ENCODE measurements at regions not wholly inside any gene's neighbourhood (a gene's known extent, or its start where the extent isn't known, plus 50 kb on each side); places are given as distances from the start of the nearest gene placed in this dataset.
"Not testable (repeated sequence)": the region's sequence is repeated elsewhere in the genome, so short reads cannot be mapped to it uniquely, and the experiment has no call there.

GRCh38 chr7:26424319-26424718 lies 132.7 kb downstream of the SNX10 start:
- H3K27me3 Mint-ChIP-seq: peaks cover 39% of the 10 kb centered on the region
- not testable (repeated sequence) for DNase-seq; H3K36me3 Mint-ChIP-seq (ENCODE audit: low read depth); H3K4me1 Mint-ChIP-seq; H3K4me3 Mint-ChIP-seq; ATAC-seq; H3K9me3 ChIP-seq (ENCODE audit: control insufficient read depth, low read length, poor library complexity, severe bottlenecking); H3K27ac Mint-ChIP-seq

GRCh38 chr7:26425655-26426054 lies 134.0 kb downstream of the SNX10 start:
- ATAC-seq (no peak), DNase-seq (no peak)
- Mint-ChIP-seq H3K4me1 (no peaks in the 10 kb centered on the region), H3K27me3 (peaks cover 37% of the 10 kb centered on the region), H3K4me3 (no peak overlapping the region), H3K36me3 (ENCODE audit: low read depth) (peaks cover 4% of the 10 kb centered on the region), H3K27ac (no peak overlapping the region)
- no peaks in the 10 kb centered on the region for H3K9me3 ChIP-seq (ENCODE audit: control insufficient read depth, low read length, poor library complexity, severe bottlenecking)

GRCh38 chr7:26426096-26426495 lies 134.4 kb downstream of the SNX10 start:
- H3K4me1 Mint-ChIP-seq: no peaks in the 10 kb centered on the region
- no peak overlapping the region for H3K4me3 Mint-ChIP-seq
- no peak overlapping the region for H3K27ac Mint-ChIP-seq
- no peaks in the 10 kb centered on the region for H3K9me3 ChIP-seq (ENCODE audit: control insufficient read depth, low read length, poor library complexity, severe bottlenecking)
- DNase-seq: no peak
- H3K36me3 Mint-ChIP-seq (ENCODE audit: low read depth): peaks cover 4% of the 10 kb centered on the region
- peaks cover 33% of the 10 kb centered on the region for H3K27me3 Mint-ChIP-seq
- ATAC-seq: no peak

GRCh38 chr7:26428571-26428970 lies 136.9 kb downstream of the SNX10 start:
- ATAC-seq: no peak
- H3K4me1 Mint-ChIP-seq: no peaks in the 10 kb centered on the region

GRCh38 chr7:26429168-26429567 lies 137.5 kb downstream of the SNX10 start:
- no peaks in the 10 kb centered on the region for H3K9me3 ChIP-seq (ENCODE audit: control insufficient read depth, low read length, poor library complexity, severe bottlenecking)
- Mint-ChIP-seq H3K27me3 (peaks cover 43% of the 10 kb centered on the region), H3K27ac (no peak overlapping the region), H3K36me3 (ENCODE audit: low read depth) (peaks cover 6% of the 10 kb centered on the region), H3K4me3 (no peak overlapping the region), H3K4me1 (no peaks in the 10 kb centered on the region)
- ATAC-seq (no peak), DNase-seq (no peak)

More at GRCh38 chr7:26428571-26428970, 136.9 kb downstream of the SNX10 start:
- Mint-ChIP-seq H3K4me3 (no peak overlapping the region), H3K27ac (no peak overlapping the region), H3K36me3 (ENCODE audit: low read depth) (peaks cover 4% of the 10 kb centered on the region), H3K27me3 (peaks cover 37% of the 10 kb centered on the region)
- H3K9me3 ChIP-seq (ENCODE audit: control insufficient read depth, low read length, poor library complexity, severe bottlenecking): no peaks in the 10 kb centered on the region
- DNase-seq: no peak

- Mint-ChIP-seq H3K4me1 (no peaks in the 10 kb centered on the region), H3K27me3 (peaks cover 56% of the 10 kb centered on the region), H3K36me3 (ENCODE audit: low read depth) (peaks cover 3% of the 10 kb centered on the region), H3K27ac (no peak overlapping the region), H3K4me3 (no peak overlapping the region)
- H3K9me3 ChIP-seq (ENCODE audit: control insufficient read depth, low read length, poor library complexity, severe bottlenecking): no peaks in the 10 kb centered on the region
- no peak for ATAC-seq
- no peak for DNase-seq
Observed at GRCh38 chr7:26434974-26435373, 143.3 kb downstream of the SNX10 start.

- no peaks in the 10 kb centered on the region for H3K9me3 ChIP-seq (ENCODE audit: control insufficient read depth, low read length, poor library complexity, severe bottlenecking)
- peaks cover 61% of the 10 kb centered on the region for H3K27me3 Mint-ChIP-seq
- ATAC-seq (no peak), DNase-seq (no peak)
- H3K27ac Mint-ChIP-seq: no peak overlapping the region
- H3K4me1 Mint-ChIP-seq: no peaks in the 10 kb centered on the region
- H3K4me3 Mint-ChIP-seq: no peak overlapping the region
- H3K36me3 Mint-ChIP-seq (ENCODE audit: low read depth): peaks cover 3% of the 10 kb centered on the region
Observed at GRCh38 chr7:26437003-26437532, 145.4 kb downstream of the SNX10 start.

- H3K27ac Mint-ChIP-seq: no peak overlapping the region
- H3K4me1 Mint-ChIP-seq: no peaks in the 10 kb centered on the region
- H3K9me3 ChIP-seq (ENCODE audit: control insufficient read depth, low read length, poor library complexity, severe bottlenecking): no peaks in the 10 kb centered on the region
- peaks cover 55% of the 10 kb centered on the region for H3K27me3 Mint-ChIP-seq
- H3K36me3 Mint-ChIP-seq (ENCODE audit: low read depth): peaks cover 3% of the 10 kb centered on the region
- DNase-seq (no peak), ATAC-seq (no peak)
- no peak overlapping the region for H3K4me3 Mint-ChIP-seq
Observed at GRCh38 chr7:26438078-26438477, 146.4 kb downstream of the SNX10 start.

GRCh38 chr7:26439521-26440232 lies 148.0 kb downstream of the SNX10 start:
- Mint-ChIP-seq H3K27ac (no peak overlapping the region), H3K4me3 (no peak overlapping the region), H3K4me1 (no peaks in the 10 kb centered on the region), H3K27me3 (peaks cover 45% of the 10 kb centered on the region), H3K36me3 (ENCODE audit: low read depth) (peaks cover 2% of the 10 kb centered on the region)
- ATAC-seq (no peak), DNase-seq (no peak)
- H3K9me3 ChIP-seq (ENCODE audit: control insufficient read depth, low read length, poor library complexity, severe bottlenecking): no peaks in the 10 kb centered on the region

GRCh38 chr7:26440233-26441001 lies 148.8 kb downstream of the SNX10 start:
- no peaks in the 10 kb centered on the region for H3K9me3 ChIP-seq (ENCODE audit: control insufficient read depth, low read length, poor library complexity, severe bottlenecking)
- H3K27ac Mint-ChIP-seq: no peak overlapping the region
- no peak overlapping the region for H3K4me3 Mint-ChIP-seq
- ATAC-seq: no peak
- DNase-seq: no peak
- H3K27me3 Mint-ChIP-seq: peaks cover 45% of the 10 kb centered on the region
- H3K36me3 Mint-ChIP-seq (ENCODE audit: low read depth): peaks cover 2% of the 10 kb centered on the region
- no peaks in the 10 kb centered on the region for H3K4me1 Mint-ChIP-seq

GRCh38 chr7:26441002-26441521 lies 149.4 kb downstream of the SNX10 start:
- H3K27ac Mint-ChIP-seq: no peak overlapping the region
- DNase-seq: no peak
- no peak overlapping the region for H3K4me3 Mint-ChIP-seq
- H3K4me1 Mint-ChIP-seq: no peaks in the 10 kb centered on the region
- peaks cover 41% of the 10 kb centered on the region for H3K27me3 Mint-ChIP-seq
- peaks cover 2% of the 10 kb centered on the region for H3K36me3 Mint-ChIP-seq (ENCODE audit: low read depth)
- no peak for ATAC-seq
- H3K9me3 ChIP-seq (ENCODE audit: control insufficient read depth, low read length, poor library complexity, severe bottlenecking): no peaks in the 10 kb centered on the region

- DNase-seq: no peak
- Mint-ChIP-seq H3K27me3 (peaks cover 41% of the 10 kb centered on the region), H3K4me1 (no peaks in the 10 kb centered on the region), H3K36me3 (ENCODE audit: low read depth) (peaks cover 2% of the 10 kb centered on the region), H3K4me3 (no peak overlapping the region), H3K27ac (no peak overlapping the region)
- H3K9me3 ChIP-seq (ENCODE audit: control insufficient read depth, low read length, poor library complexity, severe bottlenecking): no peaks in the 10 kb centered on the region
- ATAC-seq: no peak
Observed at GRCh38 chr7:26441611-26442277, 150.1 kb downstream of the SNX10 start.

- H3K9me3 ChIP-seq (ENCODE audit: control insufficient read depth, low read length, poor library complexity, severe bottlenecking): no peaks in the 10 kb centered on the region
- H3K27ac Mint-ChIP-seq: no peak overlapping the region
- no peak overlapping the region for H3K4me3 Mint-ChIP-seq
- H3K36me3 Mint-ChIP-seq (ENCODE audit: low read depth): no peaks in the 10 kb centered on the region
- ATAC-seq: no peak
- no peaks in the 10 kb centered on the region for H3K4me1 Mint-ChIP-seq
- peaks cover 41% of the 10 kb centered on the region for H3K27me3 Mint-ChIP-seq
- DNase-seq: no peak
Observed at GRCh38 chr7:26443006-26443405, 151.3 kb downstream of the SNX10 start.
